ENCODE measurements at regions not wholly inside any gene's neighbourhood (a gene's known extent, or its start where the extent isn't known, plus 50 kb on each side); places are given as distances from the start of the nearest gene placed in this dataset.

GRCh38 chr14:84001023-84001422, 1528.9 kb upstream of the FLRT2 start:
- no peak for DNase-seq (ENCODE audit: low read depth in 1 of 2, low spot score in 1 of 2)
- H3K27me3 ChIP-seq (ENCODE audit: insufficient read depth, poor library complexity, severe bottlenecking), result no peaks in the 10 kb centered on the region
- TF ChIP-seq SPI1 (IDR thresholded peaks at IDR 0.05; ENCODE audit: borderline replicate concordance, low read depth) (no peak), REST (IDR thresholded peaks at IDR 0.05; ENCODE audit: insufficient replicate concordance, low read depth) (no peak), GABPA (IDR thresholded peaks at IDR 0.05; ENCODE audit: low read depth) (no peak), POLR2AphosphoS5 (IDR thresholded peaks at IDR 0.05; ENCODE audit: low read depth) (no peak), CTCF (IDR thresholded peaks at IDR 0.05; ENCODE audit: insufficient read depth, low read length) (no peak)
- H3K27ac ChIP-seq (replicated peaks), result no peak overlapping the region
- H3K4me3 ChIP-seq (replicated peaks; ENCODE audit: insufficient read depth, low read length), result no peak overlapping the region

- TF ChIP-seq SPI1 (IDR thresholded peaks at IDR 0.05; ENCODE audit: borderline replicate concordance, low read depth), result peak; percentile 78
- no peak for TF ChIP-seq GABPA (IDR thresholded peaks at IDR 0.05; ENCODE audit: low read depth)
- Histone ChIP-seq H3K27me3 (ENCODE audit: insufficient read depth, poor library complexity, severe bottlenecking) (no peaks in the 10 kb centered on the region), H3K4me3 (replicated peaks; ENCODE audit: insufficient read depth, low read length) (no peak overlapping the region), H3K27ac (replicated peaks) (no peak overlapping the region)
- no peak for DNase-seq (ENCODE audit: low read depth in 1 of 2, low spot score in 1 of 2)
These were observed 1526.6 kb upstream of the FLRT2 start for GRCh38 chr14:84003346-84003745.

GRCh38 chr14:84006643-84007155, 1523.2 kb upstream of the FLRT2 start:
- H3K27ac ChIP-seq (replicated peaks), result no peak overlapping the region
- H3K27me3 ChIP-seq (ENCODE audit: insufficient read depth, poor library complexity, severe bottlenecking), result no peaks in the 10 kb centered on the region
- H3K4me3 ChIP-seq (replicated peaks; ENCODE audit: insufficient read depth, low read length), result no peak overlapping the region
- no peak for TF ChIP-seq SPI1 (IDR thresholded peaks at IDR 0.05; ENCODE audit: borderline replicate concordance, low read depth)
- no peak for TF ChIP-seq CTCF (IDR thresholded peaks at IDR 0.05; ENCODE audit: insufficient read depth, low read length)
- no peak for TF ChIP-seq GABPA (IDR thresholded peaks at IDR 0.05; ENCODE audit: low read depth)
- no peak for TF ChIP-seq REST (IDR thresholded peaks at IDR 0.05; ENCODE audit: insufficient replicate concordance, low read depth)
- TF ChIP-seq POLR2AphosphoS5 (IDR thresholded peaks at IDR 0.05; ENCODE audit: low read depth), result no peak
- DNase-seq (ENCODE audit: low read depth in 1 of 2, low spot score in 1 of 2), result no peak

GRCh38 chr14:84013424-84013823, 1516.5 kb upstream of the FLRT2 start:
- DNase-seq (ENCODE audit: low read depth in 1 of 2, low spot score in 1 of 2), result no peak

More at GRCh38 chr14:84013424-84013823, 1516.5 kb upstream of the FLRT2 start:
- H3K4me3 ChIP-seq (replicated peaks; ENCODE audit: insufficient read depth, low read length), result no peak overlapping the region
- H3K27ac ChIP-seq (replicated peaks), result no peak overlapping the region
- H3K27me3 ChIP-seq (ENCODE audit: insufficient read depth, poor library complexity, severe bottlenecking), result no peaks in the 10 kb centered on the region
- TF ChIP-seq SPI1 (IDR thresholded peaks at IDR 0.05; ENCODE audit: borderline replicate concordance, low read depth), result no peak
- TF ChIP-seq GABPA (IDR thresholded peaks at IDR 0.05; ENCODE audit: low read depth), result no peak
- TF ChIP-seq REST (IDR thresholded peaks at IDR 0.05; ENCODE audit: insufficient replicate concordance, low read depth), result no peak
- TF ChIP-seq CTCF (IDR thresholded peaks at IDR 0.05; ENCODE audit: insufficient read depth, low read length), result no peak
